8988T (cell line): ENCODE measurements at regions not wholly inside any gene's neighbourhood (a gene's known extent, or its start where the extent isn't known, plus 50 kb on each side); places are given as distances from the start of the nearest gene placed in this dataset.
"Not testable (repeated sequence)": the region's sequence is repeated elsewhere in the genome, so short reads cannot be mapped to it uniquely, and the experiment has no call there.

Source experiments
- DNase-seq: peaks from one replicate; pipeline ENCODE4 v3.0.0; 2011

- DNase-seq: no peak
Observed at GRCh38 chr11:81870815-81871214, 862.8 kb downstream of the FAM181B start.

DNA sequence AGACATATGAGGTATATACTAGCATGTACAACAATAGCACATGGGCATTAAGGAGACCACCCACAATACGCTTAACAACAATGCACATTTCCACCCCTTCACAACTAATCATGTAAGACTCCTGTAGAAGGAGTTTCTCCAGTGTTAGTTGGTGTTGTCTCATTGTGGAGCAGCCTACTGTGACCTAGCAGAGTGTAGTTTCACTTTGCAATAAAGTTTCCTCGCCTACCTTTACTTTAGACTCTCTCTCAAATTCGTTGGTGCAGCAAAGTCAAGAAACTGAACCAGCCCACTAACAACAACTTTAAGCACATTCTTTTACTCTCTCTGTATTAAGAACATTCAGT is 863.6 kb downstream of the FAM181B start:
- no peak for DNase-seq

DNA sequence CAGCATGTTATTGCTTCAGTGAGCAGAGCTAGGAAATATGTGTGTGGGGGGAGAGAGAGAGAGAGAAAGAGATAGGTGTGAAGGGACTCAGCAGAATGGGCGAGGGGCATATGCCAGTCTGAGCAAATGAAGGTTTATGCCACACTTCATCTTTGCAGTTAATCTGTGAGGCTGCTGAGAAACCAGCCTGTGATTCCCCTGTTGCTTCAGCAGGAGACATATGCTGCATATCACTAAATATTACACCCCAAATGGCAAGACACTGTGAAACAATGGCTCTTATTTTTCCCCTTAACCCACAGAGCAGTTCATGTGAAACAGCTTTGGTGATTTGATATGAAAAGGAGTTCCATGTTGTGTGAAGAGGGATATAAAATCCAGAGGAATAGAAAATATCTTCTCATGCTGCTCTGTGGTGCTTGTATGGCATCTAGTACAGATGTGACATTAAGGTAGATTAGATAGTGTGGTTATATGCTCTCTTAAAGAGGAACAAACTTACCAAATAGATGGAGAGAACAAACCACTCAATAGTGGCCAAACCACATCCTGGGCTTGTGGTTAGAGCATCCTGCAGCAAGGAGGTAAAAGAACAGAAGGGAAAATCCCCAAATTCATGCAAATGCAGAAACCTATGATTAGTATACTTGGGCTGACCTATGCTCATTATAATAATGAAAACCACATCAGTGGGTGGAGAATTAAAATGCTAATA is 864.2 kb downstream of the FAM181B start:
- no peak for DNase-seq

DNA sequence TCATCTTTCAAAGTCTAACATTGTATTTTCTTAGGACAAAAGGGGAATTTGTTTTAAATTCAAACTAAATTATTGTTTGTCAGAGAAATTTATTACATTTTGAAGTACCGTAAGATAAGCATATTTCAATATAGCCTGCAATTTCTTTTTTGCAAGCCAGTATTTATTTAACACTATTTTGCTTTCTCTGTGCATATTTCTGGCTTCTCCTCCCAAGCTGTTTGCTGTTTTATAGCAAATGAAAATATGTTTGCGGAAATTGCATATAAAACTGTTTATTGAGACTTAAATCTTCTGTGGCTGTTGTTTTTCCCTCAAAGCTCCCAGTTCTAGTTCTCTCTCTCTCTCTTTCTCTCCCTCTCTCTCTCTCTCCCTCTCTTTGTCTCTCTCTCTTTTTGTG is 866.8 kb downstream of the FAM181B start:
- no peak for DNase-seq

DNA sequence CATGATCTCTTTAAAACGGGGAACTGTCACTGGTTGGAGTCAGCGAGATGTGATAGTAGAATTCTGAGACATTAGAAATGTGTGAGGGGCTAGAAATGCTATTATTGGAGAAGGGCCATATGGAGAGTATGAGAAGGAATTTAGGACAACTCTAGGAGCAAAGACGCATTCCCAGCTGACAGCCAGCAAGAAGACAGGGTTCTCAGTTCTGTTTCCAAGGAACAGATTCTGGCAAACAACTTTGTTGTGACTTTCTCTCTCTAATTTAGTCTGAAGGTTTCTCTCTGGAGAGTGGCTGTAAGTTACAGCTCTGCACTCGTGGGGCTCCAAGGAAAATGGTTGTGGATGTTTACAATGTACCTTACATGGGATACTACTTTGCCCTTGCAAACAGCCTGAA is 876.3 kb downstream of the FAM181B start:
- no peak for DNase-seq

DNA sequence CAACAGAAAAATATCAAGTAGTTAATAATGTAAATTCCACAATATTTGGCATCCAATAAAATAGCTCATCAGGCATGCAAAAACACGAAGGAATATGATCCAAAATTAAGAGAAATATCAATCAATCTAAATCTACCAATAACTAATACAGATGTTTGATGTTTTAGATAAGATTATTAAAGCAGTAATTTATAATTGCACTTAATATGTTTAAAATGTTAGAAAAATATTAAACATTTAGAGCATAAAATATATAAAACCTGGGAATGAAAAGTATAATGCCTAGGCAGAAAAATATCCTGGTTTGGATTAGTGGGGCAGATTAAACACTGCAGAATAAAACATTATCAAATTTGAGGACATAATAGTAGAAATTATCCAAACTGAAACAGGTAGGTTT is 879.9 kb downstream of the FAM181B start:
- DNase-seq: no peak

- no peak for DNase-seq
Observed at GRCh38 chr11:81852896-81853295, 880.8 kb downstream of the FAM181B start.

DNA sequence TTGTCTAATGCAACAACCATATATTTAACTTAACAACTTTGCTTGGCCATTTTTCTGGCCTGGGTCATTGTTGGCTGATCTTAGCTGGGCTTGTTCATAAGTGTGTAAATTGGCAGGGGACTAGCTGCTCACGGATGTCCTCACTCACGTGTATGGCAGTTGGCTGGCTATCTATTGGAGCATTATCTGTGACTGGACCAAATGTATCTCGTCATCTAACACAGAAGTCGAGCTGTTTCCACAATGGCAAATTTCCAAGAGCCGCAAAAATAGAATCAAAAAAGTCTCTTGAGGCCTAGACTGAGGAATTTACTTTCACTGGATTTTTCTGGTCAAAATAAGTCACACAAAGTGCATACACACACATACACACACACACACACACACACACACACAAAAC is 893.3 kb downstream of the FAM181B start:
- DNase-seq: no peak

GRCh38 chr11:81839976-81840375 is 893.7 kb downstream of the FAM181B start:
- DNase-seq: no peak

DNA sequence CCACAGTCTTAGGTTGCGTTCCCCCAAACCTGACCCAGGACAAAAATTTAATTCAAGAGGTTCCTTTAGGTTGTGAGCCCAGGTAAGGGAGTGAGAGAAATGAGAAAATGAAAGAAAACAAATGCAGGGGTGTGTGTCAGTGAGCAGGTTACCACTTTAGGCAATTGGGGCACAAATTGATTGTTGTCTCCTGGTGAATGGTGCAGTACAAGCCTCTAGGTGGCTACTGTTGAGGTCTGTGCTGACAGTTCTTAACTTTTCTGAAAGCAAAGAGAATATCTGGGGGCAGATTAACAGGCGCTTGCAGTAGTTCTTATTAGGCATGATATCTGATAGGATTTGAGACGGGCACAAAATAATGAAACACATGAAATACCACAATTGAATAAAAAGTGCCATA is 894.6 kb downstream of the FAM181B start:
- DNase-seq: no peak

DNA sequence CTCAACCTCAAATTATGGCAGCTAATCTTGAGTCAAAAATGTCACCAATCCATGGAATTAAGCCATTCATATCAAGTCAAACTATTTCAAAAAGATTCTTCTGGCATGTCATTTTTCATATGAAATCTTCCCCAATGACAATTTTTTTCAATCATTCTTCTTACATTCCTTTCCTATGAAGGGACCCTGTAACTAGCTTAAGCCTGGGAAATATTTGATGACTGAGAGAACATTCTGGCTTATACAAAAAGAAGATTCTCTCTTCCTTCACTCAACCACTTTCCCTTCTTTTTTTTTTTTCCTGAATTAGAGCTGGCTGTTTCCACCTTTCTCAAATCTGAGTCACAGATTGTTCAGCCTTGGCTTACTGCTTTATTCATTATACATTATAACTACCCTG is 903.7 kb downstream of the FAM181B start:
- no peak for DNase-seq

DNA sequence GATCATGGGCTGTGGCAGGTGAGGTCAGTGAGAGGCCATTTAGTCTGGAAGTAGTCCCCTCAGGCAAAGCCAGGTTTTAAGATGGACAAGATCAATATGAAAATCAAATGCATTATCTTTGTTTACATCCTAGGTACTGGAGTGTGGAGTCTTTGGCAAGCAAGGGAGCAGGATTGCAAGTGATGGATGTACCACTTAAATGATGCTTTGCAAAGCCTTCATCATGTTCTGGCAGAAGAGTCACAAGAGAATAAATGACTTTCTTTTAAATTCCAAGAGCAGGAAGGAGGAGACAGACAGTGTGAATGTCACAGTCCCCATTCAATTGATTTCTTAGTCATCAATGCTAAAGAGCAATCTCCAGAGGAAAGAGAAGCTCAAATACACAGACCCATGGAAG is 908.3 kb downstream of the FAM181B start:
- DNase-seq: no peak

DNA sequence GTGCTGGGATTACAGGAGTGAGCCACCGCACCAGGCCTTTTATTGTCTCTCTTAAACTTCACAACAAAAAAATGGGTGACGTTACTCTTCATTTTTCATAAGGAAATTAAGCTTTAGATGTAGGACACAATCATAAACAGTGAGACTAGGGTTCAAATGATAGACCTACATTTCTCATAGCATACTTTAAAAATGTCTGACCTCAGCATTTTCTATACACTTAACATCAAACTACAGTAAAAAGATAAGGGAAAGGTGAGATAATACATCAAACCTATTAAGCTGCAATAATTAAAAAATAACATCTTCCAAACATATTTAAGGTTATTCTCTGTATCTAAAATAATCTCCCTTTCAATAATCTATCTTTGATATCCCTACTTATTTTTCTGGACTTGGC is 914.2 kb downstream of the FAM181B start:
- no peak for DNase-seq

GRCh38 chr11:81804858-81805257 is 928.8 kb downstream of the FAM181B start:
- DNase-seq: no peak

- no peak for DNase-seq
Observed at GRCh38 chr11:81802591-81802990, 931.1 kb downstream of the FAM181B start.

DNA sequence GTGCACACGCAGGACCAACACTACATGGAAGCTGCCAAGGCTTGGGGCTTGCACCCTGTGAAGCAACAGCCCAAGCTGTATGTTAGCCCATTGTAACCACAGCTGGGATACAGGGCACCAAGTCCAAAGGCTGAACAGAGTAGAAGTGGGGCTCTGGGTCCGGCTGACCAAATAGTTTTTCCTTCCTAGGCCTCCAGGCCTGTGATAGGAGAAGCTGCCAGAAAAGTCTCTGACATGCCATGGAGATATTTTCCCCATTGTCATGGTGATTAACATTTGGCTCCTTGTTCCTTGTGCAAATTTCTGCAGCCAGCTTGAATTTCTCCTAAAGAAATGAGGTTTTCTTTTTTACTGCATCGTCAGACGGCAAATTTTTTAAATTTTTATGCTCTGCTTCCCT is 941.2 kb downstream of the FAM181B start:
- DNase-seq: no peak

- DNase-seq: no peak
Observed at GRCh38 chr11:81787584-81788049, 946.0 kb downstream of the FAM181B start.

DNA sequence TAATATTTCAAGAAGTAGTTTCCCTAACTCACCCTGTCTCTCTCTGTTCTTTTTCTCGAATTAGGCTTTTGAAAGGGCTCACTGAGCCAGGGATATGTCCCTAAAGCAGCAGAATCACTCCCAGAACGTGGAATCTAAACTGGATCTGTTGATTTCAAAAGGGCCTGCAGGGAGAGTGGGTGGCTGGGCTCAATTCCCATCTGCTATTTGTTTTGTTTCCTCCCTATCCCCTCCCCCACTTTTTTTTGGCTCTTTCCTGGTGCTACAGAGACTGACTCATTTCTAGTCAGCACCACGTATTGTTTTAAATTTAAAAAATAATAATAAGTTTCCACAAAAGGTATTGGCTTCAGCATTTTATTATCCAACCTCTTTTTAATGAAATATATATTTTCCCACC is 961.5 kb downstream of the FAM181B start:
- DNase-seq: no peak

GRCh38 chr11:81769906-81770305 is 963.8 kb downstream of the FAM181B start:
- not testable (repeated sequence) for DNase-seq

DNA sequence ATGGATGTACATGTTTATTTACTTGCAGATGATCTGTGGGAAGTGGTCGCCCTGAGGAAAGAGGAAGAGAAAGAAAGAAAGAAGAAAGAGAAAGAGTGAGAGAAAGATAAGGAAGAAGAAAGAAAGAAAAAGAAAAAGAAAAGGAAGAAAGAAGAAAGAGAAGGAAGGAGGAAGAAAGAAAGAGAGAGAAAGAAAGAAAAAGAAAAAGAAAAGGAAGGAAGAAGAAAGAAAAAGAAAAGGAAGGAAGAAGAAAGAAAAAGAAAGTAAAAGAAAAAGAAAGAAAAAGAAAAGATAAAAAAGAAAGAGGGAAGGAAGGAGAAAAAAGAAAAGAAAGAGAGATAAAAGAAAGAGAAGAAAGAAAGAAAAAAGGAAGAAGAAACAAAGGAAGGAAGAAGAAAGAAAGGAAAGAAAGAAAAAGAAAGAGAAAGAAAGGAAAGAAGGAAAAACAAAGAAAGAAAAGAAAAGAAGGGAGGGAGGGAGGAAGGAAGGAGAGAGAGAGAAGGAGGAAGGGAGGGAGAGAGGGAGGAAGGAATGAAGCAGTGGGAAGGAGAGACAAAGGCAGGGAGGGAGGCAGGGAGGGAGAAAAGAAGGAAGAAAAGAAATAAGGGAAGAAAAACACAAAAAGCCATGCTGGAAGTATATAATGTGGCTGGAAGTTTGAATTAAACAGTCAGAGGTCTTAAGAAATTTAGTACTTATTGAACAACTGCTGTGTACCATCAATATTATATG is 976.6 kb downstream of the FAM181B start:
- DNase-seq: no peak

- no peak for DNase-seq
Observed at GRCh38 chr11:81749245-81749644, 984.4 kb downstream of the FAM181B start.

DNA sequence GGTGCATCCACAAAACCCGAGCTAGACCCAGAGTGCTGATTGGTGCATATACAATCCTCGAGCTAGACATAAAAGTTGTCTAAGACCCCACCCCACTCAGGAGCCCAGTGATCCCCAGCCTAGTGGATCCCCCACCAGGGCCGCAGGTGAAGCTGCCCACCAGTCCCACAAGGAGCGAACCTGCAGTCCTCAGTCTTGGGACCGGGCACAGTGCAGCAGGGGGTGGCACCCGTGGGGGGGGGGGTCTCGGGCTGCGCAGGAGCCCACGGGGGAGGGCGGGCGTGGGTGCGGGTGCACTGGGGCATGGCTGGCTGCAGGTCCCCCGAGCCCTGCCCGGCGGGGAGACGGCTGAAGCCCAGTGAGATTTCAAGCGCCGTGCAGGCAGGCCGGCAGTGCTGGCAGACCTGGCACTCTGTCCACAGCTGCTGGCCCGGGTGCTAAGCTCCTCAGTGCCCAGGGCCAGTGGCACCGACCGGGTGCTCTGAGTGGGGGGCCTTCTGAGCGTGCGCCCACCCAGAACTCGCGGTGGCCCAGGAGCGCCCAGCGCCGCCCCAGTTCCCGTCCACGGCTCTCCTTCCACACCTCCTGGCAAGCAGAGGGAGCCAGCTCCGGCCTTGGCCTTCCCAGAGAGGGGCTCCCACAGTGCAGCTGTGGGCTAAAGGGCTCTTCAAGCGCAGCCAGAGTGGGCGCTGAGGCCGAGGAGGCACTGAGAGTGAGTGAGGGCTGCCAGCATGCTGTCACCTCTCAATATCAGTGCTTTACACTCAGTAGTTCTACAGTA is 989.1 kb downstream of the FAM181B start:
- DNase-seq: no peak

DNA sequence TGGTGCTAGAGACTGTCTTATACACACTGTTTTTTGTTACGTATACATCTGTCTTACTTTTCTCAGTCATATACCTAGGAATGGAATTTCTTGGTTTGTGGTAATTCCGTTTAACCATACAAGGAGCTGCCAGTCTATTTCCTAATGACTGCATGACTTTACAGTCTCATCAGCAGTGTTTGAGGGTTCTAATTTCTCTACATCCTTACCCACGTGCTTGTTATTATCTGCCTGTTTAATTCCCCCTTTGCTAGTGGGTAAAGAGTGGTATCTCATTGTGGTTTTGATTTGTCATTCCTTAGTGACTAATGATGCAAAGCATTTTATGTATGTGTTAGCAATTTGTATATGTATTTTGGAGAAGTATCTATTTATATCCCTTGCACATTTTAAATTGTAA is 1008.0 kb downstream of the FAM181B start:
- no peak for DNase-seq

GRCh38 chr11:81717695-81718094 is 1016.0 kb downstream of the FAM181B start:
- no peak for DNase-seq
